Smooth muscle cell (in vitro differentiated cells): ENCODE measurements at regions not wholly inside any gene's neighbourhood (a gene's known extent, or its start where the extent isn't known, plus 50 kb on each side); places are given as distances from the start of the nearest gene placed in this dataset.

Source experiments
- DNase-seq: peaks from one replicate; lab custom pipeline; 2025; ENCODE audit not compliant: unreplicated experiment; lab: John Stamatoyannopoulos, UW
- H2AFZ ChIP-seq: fragments of 200-600 bp; sonication (generic); 2 replicates; pipeline ENCODE4 v1.6.0; 2016; ENCODE audit warnings: antibody characterized with exemption, low read depth, mild to moderate bottlenecking
- H3F3A ChIP-seq: fragments of 200-600 bp; sonication (generic); 2 replicates; pipeline ENCODE4 v1.6.0; 2017; ENCODE audit warnings: antibody characterized with exemption, low read depth
- H3K27ac ChIP-seq: fragments of 200-600 bp; sonication (generic); 2 replicates; pipeline ENCODE4 v1.5.1; 2016; ENCODE audit warnings: low read depth, mild to moderate bottlenecking
- H3K27me3 ChIP-seq: fragments of 200-600 bp; sonication (generic); 2 replicates; pipeline ENCODE4 v1.6.1; 2016; ENCODE audit warnings: low read depth, mild to moderate bottlenecking
- H3K36me3 ChIP-seq: fragments of 200-600 bp; sonication (generic); 2 replicates; pipeline ENCODE4 v1.5.1; 2016; ENCODE audit warnings: low read depth
- H3K4me1 ChIP-seq: fragments of 200-600 bp; sonication (generic); 2 replicates; pipeline ENCODE4 v1.5.1; 2016; ENCODE audit warnings: low read depth
- H3K4me2 ChIP-seq: fragments of 200-600 bp; sonication (generic); 2 replicates; pipeline ENCODE4 v1.6.0; 2016; ENCODE audit warnings: mild to moderate bottlenecking
- H3K4me3 ChIP-seq: fragments of 200-600 bp; sonication (generic); 2 replicates; pipeline ENCODE4 v1.5.1; 2016; ENCODE audit warnings: mild to moderate bottlenecking
- H3K79me2 ChIP-seq: fragments of 200-600 bp; sonication (generic); 2 replicates; pipeline ENCODE4 v1.6.0; 2016; ENCODE audit warnings: low read depth, mild to moderate bottlenecking
- H3K9ac ChIP-seq: fragments of 200-600 bp; sonication (generic); 2 replicates; pipeline ENCODE4 v1.6.0; 2016; ENCODE audit warnings: low read depth
- H3K9me3 ChIP-seq: fragments of 200-600 bp; sonication (generic); replicated peaks from 2 replicates; pipeline ENCODE4 v1.5.1; 2016; ENCODE audit warnings: low read depth
- H4K20me1 ChIP-seq: fragments of 200-600 bp; sonication (generic); 2 replicates; pipeline ENCODE4 v1.6.0; 2016; ENCODE audit warnings: low read depth
- WGBS: methylation state at CpG from one replicate; pipeline ENCODE4 v1.1.7; 2016; ENCODE audit warnings: low lambda C conversion rate; 5-methylcytosine and 5-hydroxymethylcytosine counted together
- TF ChIP-seq, protein P1 (sequence below): fragments of 200-600 bp; sonication (generic); IDR thresholded peaks from 2 replicates; pipeline ENCODE4 v1.5.1; 2017; ENCODE audit warnings: borderline replicate concordance, mild to moderate bottlenecking, antibody characterized with exemption; ENCODE audit not compliant: insufficient read depth, poor library complexity, severe bottlenecking

DNA sequence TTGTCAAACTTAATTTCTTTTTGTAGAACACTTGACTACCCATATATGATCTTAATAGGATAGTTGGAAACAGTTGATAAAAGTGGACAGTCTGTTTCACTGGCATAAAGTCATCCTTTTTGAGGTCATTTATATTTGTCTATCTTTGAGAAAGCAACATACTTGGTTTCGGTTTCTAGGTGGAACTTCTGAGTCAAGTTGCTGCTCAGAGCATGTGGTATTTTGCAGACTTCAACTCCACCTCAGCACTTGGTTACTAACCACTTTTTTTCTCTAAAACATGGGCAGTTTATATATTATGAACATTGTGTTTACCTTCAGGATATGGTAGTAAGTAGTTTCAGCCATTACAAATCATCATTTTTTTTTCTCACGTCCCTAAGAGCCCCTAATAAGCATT, 1749.0 kb upstream of the C9orf72 start:
- TF ChIP-seq, protein P1, sequence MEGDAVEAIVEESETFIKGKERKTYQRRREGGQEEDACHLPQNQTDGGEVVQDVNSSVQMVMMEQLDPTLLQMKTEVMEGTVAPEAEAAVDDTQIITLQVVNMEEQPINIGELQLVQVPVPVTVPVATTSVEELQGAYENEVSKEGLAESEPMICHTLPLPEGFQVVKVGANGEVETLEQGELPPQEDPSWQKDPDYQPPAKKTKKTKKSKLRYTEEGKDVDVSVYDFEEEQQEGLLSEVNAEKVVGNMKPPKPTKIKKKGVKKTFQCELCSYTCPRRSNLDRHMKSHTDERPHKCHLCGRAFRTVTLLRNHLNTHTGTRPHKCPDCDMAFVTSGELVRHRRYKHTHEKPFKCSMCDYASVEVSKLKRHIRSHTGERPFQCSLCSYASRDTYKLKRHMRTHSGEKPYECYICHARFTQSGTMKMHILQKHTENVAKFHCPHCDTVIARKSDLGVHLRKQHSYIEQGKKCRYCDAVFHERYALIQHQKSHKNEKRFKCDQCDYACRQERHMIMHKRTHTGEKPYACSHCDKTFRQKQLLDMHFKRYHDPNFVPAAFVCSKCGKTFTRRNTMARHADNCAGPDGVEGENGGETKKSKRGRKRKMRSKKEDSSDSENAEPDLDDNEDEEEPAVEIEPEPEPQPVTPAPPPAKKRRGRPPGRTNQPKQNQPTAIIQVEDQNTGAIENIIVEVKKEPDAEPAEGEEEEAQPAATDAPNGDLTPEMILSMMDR: no peak
- Histone ChIP-seq H4K20me1 (no peaks in the 10 kb centered on the region), H3K4me3 (no peak overlapping the region), H3F3A (no peaks in the 10 kb centered on the region), H3K27ac (no peak overlapping the region), H3K4me2 (no peak overlapping the region), H3K9ac (no peak overlapping the region), H2AFZ (no peak overlapping the region), H3K27me3 (no peaks in the 10 kb centered on the region), H3K9me3 (no peaks in the 10 kb centered on the region), H3K79me2 (no peaks in the 10 kb centered on the region), H3K36me3 (no peaks in the 10 kb centered on the region), H3K4me1 (no peaks in the 10 kb centered on the region)
- no peak for DNase-seq
- 80% methylated on average over 2 of the region's 2 CpGs for WGBS

DNA sequence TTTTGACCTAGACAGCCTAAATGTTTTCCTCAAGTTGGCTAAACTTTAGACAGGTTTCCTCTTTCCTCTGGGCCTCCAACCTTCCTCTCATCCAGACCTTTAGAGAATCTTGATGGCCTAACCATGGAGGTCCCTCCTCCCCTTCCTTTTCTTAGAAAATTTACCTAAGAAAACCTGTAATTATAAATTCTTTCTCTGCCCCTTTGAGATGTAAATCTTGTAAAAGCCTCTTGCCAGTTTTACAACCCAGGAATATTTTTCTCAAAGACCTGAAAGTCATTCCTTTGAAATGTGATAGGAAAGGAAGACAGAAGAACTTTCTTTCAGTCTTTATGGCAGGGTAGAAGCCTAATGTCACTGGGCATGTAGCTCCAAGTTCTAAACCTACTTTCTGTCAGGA, 1752.6 kb upstream of the C9orf72 start:
- Histone ChIP-seq H3K9ac (no peak overlapping the region), H3K4me2 (no peak overlapping the region), H4K20me1 (no peaks in the 10 kb centered on the region), H2AFZ (no peak overlapping the region), H3K36me3 (no peaks in the 10 kb centered on the region), H3K27ac (no peak overlapping the region), H3K27me3 (no peaks in the 10 kb centered on the region), H3K4me1 (no peaks in the 10 kb centered on the region), H3K4me3 (no peak overlapping the region), H3K9me3 (no peaks in the 10 kb centered on the region), H3K79me2 (no peaks in the 10 kb centered on the region), H3F3A (no peaks in the 10 kb centered on the region)
- no peak for DNase-seq
- TF ChIP-seq, protein P1: no peak

DNA sequence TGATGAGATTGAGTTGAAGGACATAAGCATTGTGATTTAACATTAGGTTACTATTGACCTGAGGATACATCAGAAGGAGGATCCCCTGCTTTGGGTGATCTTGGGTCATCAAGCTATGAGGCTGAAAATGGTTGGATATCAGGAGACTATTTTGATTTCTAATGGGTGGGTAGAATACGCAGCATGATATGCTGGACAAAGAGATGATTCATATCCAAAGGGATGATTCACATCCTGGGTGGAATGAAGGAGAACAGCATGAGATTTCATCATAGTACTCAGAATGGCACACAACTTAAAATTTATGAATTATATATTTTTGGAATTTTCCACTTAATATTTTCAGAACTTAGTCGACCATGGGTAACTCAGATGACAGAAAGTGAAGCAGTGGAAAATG, 1759.5 kb upstream of the C9orf72 start:
- no peak overlapping the region for H3K9ac ChIP-seq
- H3K36me3 ChIP-seq: no peaks in the 10 kb centered on the region
- no peaks in the 10 kb centered on the region for H3K79me2 ChIP-seq
- H4K20me1 ChIP-seq: no peaks in the 10 kb centered on the region
- TF ChIP-seq, protein P1: no peak
- H3F3A ChIP-seq: no peaks in the 10 kb centered on the region
- H3K27me3 ChIP-seq: no peaks in the 10 kb centered on the region
- H3K27ac ChIP-seq: peak overlapping the region; percentile 50
- H3K9me3 ChIP-seq: no peaks in the 10 kb centered on the region
- 70% methylated on average over 2 of the region's 2 CpGs for WGBS
- no peak for DNase-seq
- no peak overlapping the region for H2AFZ ChIP-seq
- no peak overlapping the region for H3K4me3 ChIP-seq
- peak overlapping the region; percentile 8 for H3K4me2 ChIP-seq
- H3K4me1 ChIP-seq: no peaks in the 10 kb centered on the region

DNA sequence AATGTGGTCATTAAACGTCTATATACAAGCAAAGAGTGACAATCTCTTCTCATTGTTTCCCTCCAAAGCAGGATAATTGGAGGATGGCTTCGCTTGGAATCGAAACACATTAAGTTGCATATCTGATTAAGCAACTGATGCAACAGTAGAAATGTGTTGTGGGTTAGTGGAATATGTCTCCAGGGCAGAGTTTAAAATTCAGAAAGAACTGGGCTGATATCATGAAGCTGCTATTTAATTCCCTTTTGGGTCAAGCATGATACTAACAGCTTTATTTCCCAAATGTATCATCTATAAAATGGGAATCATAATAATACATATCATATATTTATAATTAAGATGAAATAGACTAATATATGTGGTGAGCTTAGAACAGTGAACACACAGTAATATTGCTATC, 1763.0 kb upstream of the C9orf72 start:
- H3K4me2 ChIP-seq: no peak overlapping the region
- no peak overlapping the region for H2AFZ ChIP-seq
- no peak overlapping the region for H3K27ac ChIP-seq
- WGBS: 95% methylated on average over 3 of the region's 3 CpGs
- DNase-seq: no peak
- no peaks in the 10 kb centered on the region for H3K9me3 ChIP-seq
- H3K9ac ChIP-seq: no peak overlapping the region
- no peak overlapping the region for H3K4me3 ChIP-seq
- TF ChIP-seq, protein P1: no peak
- no peaks in the 10 kb centered on the region for H3K36me3 ChIP-seq
- H3K79me2 ChIP-seq: no peaks in the 10 kb centered on the region
- no peaks in the 10 kb centered on the region for H3F3A ChIP-seq
- no peaks in the 10 kb centered on the region for H4K20me1 ChIP-seq
- H3K27me3 ChIP-seq: no peaks in the 10 kb centered on the region
- no peaks in the 10 kb centered on the region for H3K4me1 ChIP-seq
